WERI-Rb-1 (cell line): ENCODE measurements at regions not wholly inside any gene's neighbourhood (a gene's known extent, or its start where the extent isn't known, plus 50 kb on each side); places are given as distances from the start of the nearest gene placed in this dataset.

ENCODE experiments used
- DNase-seq: peaks from one replicate; pipeline ENCODE4 v3.0.0-alpha.2; 2020
- H3K27ac ChIP-seq: fragments of 250-450 bp; sonication (Bioruptor Pico); 2 replicates; pipeline ENCODE4 v1.5.1; 2020; ENCODE audit warnings: mild to moderate bottlenecking, moderate library complexity
- H3K27me3 ChIP-seq: fragments of 250-450 bp; sonication (Bioruptor Pico); 2 replicates; pipeline ENCODE4 v1.5.1; 2021; ENCODE audit warnings: mild to moderate bottlenecking, low read depth, moderate library complexity; ENCODE audit not compliant: insufficient read depth, severe bottlenecking
- H3K36me3 ChIP-seq: fragments of 250-450 bp; sonication (Bioruptor Pico); 2 replicates; pipeline ENCODE4 v1.5.1; 2020; ENCODE audit warnings: mild to moderate bottlenecking, moderate library complexity
- H3K4me3 ChIP-seq: 2 replicates; pipeline ENCODE4 v1.5.1; 2011; ENCODE audit warnings: low read depth, mild to moderate bottlenecking, control low read depth, low read length
- H3K9me3 ChIP-seq: fragments of 250-450 bp; sonication (Bioruptor Pico); 2 replicates; pipeline ENCODE4 v1.5.1; 2021; ENCODE audit warnings: mild to moderate bottlenecking, moderate library complexity; ENCODE audit not compliant: severe bottlenecking
- TF ChIP-seq, protein P1 (sequence below): IDR thresholded peaks from 2 replicates; pipeline ENCODE4 v1.5.1; 2011; ENCODE audit warnings: low read depth, mild to moderate bottlenecking, control low read depth, inconsistent platforms, low read length

DNA sequence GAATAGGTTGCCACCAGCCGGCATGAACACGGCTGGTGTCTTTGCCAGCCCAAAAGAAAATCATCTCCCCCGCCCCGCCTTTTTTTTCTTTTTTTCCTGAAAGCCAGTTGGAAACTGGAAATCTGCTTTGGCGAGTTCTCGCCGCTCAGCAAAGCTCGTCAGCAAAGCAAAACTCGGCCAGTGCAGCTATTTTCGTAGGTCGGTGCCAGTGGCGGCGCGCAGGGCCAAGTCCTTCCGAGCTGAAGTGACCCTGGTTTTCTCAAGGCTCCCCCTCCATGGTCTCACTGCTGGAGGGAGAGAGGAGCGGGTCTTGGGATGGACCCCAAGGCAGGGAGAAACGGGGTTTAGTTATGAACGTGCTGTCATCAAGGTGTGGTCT lies 248.4 kb upstream of the RTL1 start:
- no peaks in the 10 kb centered on the region for H3K36me3 ChIP-seq
- H3K27me3 ChIP-seq = peaks cover 78% of the 10 kb centered on the region
- peaks cover 8% of the 10 kb centered on the region for H3K9me3 ChIP-seq
- no peak overlapping the region for H3K27ac ChIP-seq
- no peak overlapping the region for H3K4me3 ChIP-seq
- TF ChIP-seq, protein P1, sequence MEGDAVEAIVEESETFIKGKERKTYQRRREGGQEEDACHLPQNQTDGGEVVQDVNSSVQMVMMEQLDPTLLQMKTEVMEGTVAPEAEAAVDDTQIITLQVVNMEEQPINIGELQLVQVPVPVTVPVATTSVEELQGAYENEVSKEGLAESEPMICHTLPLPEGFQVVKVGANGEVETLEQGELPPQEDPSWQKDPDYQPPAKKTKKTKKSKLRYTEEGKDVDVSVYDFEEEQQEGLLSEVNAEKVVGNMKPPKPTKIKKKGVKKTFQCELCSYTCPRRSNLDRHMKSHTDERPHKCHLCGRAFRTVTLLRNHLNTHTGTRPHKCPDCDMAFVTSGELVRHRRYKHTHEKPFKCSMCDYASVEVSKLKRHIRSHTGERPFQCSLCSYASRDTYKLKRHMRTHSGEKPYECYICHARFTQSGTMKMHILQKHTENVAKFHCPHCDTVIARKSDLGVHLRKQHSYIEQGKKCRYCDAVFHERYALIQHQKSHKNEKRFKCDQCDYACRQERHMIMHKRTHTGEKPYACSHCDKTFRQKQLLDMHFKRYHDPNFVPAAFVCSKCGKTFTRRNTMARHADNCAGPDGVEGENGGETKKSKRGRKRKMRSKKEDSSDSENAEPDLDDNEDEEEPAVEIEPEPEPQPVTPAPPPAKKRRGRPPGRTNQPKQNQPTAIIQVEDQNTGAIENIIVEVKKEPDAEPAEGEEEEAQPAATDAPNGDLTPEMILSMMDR = no peak
- no peak for DNase-seq

DNA sequence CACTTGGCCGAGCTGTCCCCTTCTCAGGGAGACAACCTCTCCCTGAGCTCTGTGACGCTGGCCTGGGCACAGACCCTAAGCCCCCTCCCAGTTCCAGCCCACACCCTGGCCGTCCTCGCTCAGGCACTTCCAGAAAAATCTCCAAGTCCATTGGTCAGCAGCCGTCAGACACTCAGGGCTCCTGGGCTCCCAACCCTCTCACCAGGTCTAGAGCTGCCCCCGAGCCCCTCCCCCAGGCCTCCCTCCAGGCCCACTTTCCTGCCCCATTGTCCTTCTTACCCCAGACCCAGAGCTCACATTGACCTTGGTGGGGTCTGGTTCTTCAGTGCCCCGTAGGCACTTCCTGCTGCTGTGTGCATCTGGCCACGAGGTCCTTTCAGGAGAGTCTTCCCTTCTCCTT lies 249.3 kb upstream of the RTL1 start:
- peaks cover 2% of the 10 kb centered on the region for H3K9me3 ChIP-seq
- peaks cover 85% of the 10 kb centered on the region for H3K27me3 ChIP-seq
- H3K27ac ChIP-seq = no peak overlapping the region
- no peak for DNase-seq
- no peaks in the 10 kb centered on the region for H3K36me3 ChIP-seq
- TF ChIP-seq, protein P1 = no peak
- H3K4me3 ChIP-seq = no peak overlapping the region

DNA sequence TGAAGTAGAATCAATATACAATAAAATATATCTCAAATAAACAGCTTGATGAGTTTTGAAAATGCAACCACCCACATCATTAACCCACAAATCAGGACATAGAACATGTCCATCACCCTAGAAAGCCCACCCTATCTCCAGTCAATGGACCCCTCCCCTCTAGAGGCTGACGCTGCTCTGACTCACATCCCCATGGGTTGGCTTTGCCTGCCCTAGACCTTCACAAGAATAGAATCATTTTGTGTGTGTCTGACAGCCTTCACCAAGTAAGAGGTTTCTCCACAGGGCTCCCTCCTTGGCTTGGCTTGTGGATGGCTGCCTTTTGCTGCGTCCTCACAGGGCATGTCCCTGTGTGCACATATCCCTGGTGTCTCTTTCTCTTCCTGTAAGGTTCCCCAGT lies 250.2 kb upstream of the RTL1 start:
- Histone ChIP-seq H3K27me3 (peaks cover 80% of the 10 kb centered on the region), H3K36me3 (no peaks in the 10 kb centered on the region), H3K4me3 (no peak overlapping the region), H3K9me3 (no peaks in the 10 kb centered on the region), H3K27ac (no peak overlapping the region)
- DNase-seq = no peak
- TF ChIP-seq, protein P1 = no peak

DNA sequence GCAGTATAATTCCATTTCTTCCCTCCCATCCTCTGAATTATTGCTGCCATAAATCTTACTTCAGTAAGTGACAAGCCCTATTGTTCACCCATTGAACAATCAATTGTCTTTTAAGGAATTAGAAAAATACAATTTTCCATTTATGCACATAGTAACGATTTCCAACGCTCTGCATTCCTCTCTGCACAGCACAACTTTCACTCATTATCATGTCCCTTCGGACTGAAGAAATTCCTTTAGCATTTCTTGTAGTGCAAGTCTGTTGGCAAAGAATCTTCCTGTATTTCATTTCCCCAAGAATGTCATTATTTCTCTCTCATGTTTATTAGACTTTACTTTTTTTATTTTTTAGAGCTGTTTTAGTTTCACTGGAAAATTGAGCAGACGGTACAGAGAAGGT lies 252.1 kb upstream of the RTL1 start:
- no peak for DNase-seq
- H3K36me3 ChIP-seq = no peaks in the 10 kb centered on the region
- TF ChIP-seq, protein P1 = no peak
- peaks cover 73% of the 10 kb centered on the region for H3K27me3 ChIP-seq
- H3K9me3 ChIP-seq = no peaks in the 10 kb centered on the region
- H3K4me3 ChIP-seq = no peak overlapping the region
- no peak overlapping the region for H3K27ac ChIP-seq

DNA sequence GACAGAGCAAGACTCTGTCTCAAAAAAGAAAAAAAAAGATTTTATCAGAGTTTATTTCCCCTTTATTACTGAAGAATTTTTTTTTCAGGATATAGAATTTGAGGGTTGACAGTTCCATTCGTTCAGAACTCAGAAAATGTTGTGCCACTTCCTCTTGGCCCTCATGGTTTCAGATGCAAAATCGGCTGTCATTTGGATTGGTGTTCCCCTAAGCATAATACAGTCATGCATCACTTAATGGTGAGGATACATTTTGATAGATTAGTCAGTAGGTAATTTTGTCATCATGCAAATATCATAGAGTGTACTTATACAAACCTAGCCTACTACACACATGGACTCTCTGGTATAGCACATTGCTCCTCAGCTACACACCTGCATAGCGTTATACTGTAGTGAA lies 263.9 kb upstream of the RTL1 start:
- H3K36me3 ChIP-seq = no peaks in the 10 kb centered on the region
- peaks cover 72% of the 10 kb centered on the region for H3K27me3 ChIP-seq
- DNase-seq = no peak
- no peak overlapping the region for H3K4me3 ChIP-seq
- H3K27ac ChIP-seq = no peak overlapping the region
- TF ChIP-seq, protein P1 = no peak
- no peaks in the 10 kb centered on the region for H3K9me3 ChIP-seq

DNA sequence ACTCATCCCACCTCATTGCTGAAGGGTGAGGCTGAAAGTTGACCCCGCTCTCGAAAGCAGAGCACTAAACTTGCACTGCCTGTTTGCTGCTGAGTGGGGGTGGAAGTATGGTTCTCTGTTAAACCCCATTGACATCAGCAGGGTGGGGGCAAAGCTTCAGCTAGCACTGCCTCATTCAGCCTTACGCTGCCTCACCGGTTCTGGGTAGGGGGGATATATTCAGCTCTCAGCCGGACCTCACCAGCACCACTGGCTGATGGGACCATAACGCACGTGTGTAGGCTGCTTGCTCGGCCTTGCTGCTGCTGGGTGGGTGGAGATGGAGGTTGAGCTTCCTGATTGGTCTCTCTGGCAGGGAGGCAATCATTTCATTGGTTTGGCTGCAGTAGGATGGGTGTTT lies 265.7 kb upstream of the RTL1 start:
- TF ChIP-seq, protein P1 = no peak
- DNase-seq = no peak
- no peaks in the 10 kb centered on the region for H3K9me3 ChIP-seq
- H3K36me3 ChIP-seq = no peaks in the 10 kb centered on the region
- H3K27me3 ChIP-seq = peaks cover 65% of the 10 kb centered on the region
- no peak overlapping the region for H3K4me3 ChIP-seq
- H3K27ac ChIP-seq = no peak overlapping the region
